Activated CD8-positive, alpha-beta T cell treated with anti-CD3 and anti-CD28 coated beads, Interleukin-2, amount 10 ng/mL, durations not matched to agents 7 days and 5 days (primary cell): ENCODE measurements at regions not wholly inside any gene's neighbourhood (a gene's known extent, or its start where the extent isn't known, plus 50 kb on each side); places are given as distances from the start of the nearest gene placed in this dataset.
"Not testable (repeated sequence)": the region's sequence is repeated elsewhere in the genome, so short reads cannot be mapped to it uniquely, and the experiment has no call there.

Source experiments
- ATAC-seq: fragments of 150-1000 bp; cut with Tn5 transposase; one replicate; pipeline ENCODE4 v1.10.0; 2021; ENCODE audit warnings: moderate library complexity
- CTCF ChIA-PET: fragments of 350-600 bp; sonication (Branson Sonifier 250); formaldehyde crosslinking; loops from one replicate; lab custom pipeline; 2021; ENCODE audit warnings: antibody characterized with exemption; lab: Charles Lee
- POLR2A ChIA-PET: fragments of 350-600 bp; sonication (Branson Sonifier 250); formaldehyde crosslinking; loops from one replicate; lab custom pipeline; 2021; ENCODE audit warnings: antibody characterized with exemption; lab: Charles Lee
- DNase-seq: peaks from one replicate; pipeline ENCODE4 v3.0.0-alpha.2; 2020
- H3K27ac Mint-ChIP-seq: one replicate; pipeline ENCODE4 v1.8.0; 2021; ENCODE audit warnings: mild to moderate bottlenecking, mixed read lengths
- H3K27me3 Mint-ChIP-seq: one replicate; pipeline ENCODE4 v1.8.0; 2021; ENCODE audit warnings: low read depth, mixed read lengths
- H3K36me3 Mint-ChIP-seq: one replicate; pipeline ENCODE4 v1.8.0; 2021; ENCODE audit warnings: low read depth, mixed read lengths
- H3K4me1 Mint-ChIP-seq: one replicate; pipeline ENCODE4 v1.8.0; 2021; ENCODE audit warnings: low read depth, mixed read lengths
- H3K4me3 Mint-ChIP-seq: one replicate; pipeline ENCODE4 v1.8.0; 2021; ENCODE audit warnings: mild to moderate bottlenecking, mixed read lengths
- H3K9me3 Mint-ChIP-seq: one replicate; pipeline ENCODE4 v1.8.0; 2022; ENCODE audit warnings: mixed read lengths; ENCODE audit not compliant: insufficient read depth

DNA sequence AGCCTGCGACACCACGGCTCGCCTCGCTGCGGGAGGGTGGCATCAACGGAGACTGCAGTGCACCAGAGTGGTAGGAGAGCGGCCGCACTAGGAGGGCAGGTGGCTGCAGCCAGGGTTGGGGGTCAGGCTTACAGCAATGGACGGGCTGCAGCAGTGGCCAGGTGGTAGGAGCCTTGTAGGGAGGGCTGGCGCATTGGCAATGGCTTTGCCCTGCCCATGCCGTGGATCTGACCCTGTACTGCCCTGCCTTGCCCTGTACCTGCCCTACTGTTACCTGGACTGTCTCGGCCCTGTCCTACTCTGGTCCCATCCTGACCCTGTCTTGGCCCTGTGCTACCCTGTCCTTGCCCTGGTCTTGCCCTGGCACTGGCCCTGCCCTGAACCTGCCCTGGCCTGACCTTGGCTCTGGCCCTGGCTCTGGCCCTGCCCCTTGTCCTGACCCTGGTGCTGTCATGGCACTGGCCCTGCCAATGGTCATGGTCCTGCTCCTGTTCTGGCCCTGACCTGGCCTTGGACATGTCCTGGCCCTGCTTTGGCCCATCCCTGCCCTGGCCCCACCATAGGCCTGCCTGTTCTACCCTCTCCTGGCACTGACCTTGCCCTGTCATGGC is 240.0 kb downstream of the GOLGA6L6 start:
- DNase-seq, H3K4me3 Mint-ChIP-seq, POLR2A ChIA-PET, H3K27ac Mint-ChIP-seq, H3K27me3 Mint-ChIP-seq, H3K4me1 Mint-ChIP-seq, H3K9me3 Mint-ChIP-seq, CTCF ChIA-PET, ATAC-seq, H3K36me3 Mint-ChIP-seq: not testable (repeated sequence)

DNA sequence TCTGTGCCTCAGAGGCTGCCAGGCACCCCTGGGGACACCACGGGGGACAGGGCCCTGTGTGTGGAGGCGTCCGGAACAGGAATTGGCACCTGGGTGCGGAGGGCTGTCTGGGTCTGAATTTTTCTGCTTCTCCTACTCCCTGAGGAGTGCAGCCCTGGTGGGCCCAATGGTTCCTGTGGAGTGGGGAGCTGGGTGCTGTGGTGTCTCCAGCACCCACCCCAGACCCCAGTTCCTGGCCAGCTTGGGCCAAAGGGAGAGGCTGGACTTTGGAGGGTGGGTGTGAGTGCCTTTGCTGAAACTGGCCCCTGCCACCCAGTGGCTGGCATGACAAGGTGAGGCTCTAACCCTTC is 240.6 kb downstream of the GOLGA6L6 start:
- H3K4me3 Mint-ChIP-seq, H3K4me1 Mint-ChIP-seq, H3K27ac Mint-ChIP-seq, CTCF ChIA-PET, H3K27me3 Mint-ChIP-seq, ATAC-seq, POLR2A ChIA-PET, H3K36me3 Mint-ChIP-seq, DNase-seq, H3K9me3 Mint-ChIP-seq: not testable (repeated sequence)

- H3K4me1 Mint-ChIP-seq, H3K4me3 Mint-ChIP-seq, POLR2A ChIA-PET, CTCF ChIA-PET, H3K9me3 Mint-ChIP-seq, DNase-seq, H3K27ac Mint-ChIP-seq, H3K36me3 Mint-ChIP-seq, H3K27me3 Mint-ChIP-seq, ATAC-seq: not testable (repeated sequence)
Measured at GRCh38 chr15:20300351-20301040, 241.1 kb downstream of the GOLGA6L6 start.

DNA sequence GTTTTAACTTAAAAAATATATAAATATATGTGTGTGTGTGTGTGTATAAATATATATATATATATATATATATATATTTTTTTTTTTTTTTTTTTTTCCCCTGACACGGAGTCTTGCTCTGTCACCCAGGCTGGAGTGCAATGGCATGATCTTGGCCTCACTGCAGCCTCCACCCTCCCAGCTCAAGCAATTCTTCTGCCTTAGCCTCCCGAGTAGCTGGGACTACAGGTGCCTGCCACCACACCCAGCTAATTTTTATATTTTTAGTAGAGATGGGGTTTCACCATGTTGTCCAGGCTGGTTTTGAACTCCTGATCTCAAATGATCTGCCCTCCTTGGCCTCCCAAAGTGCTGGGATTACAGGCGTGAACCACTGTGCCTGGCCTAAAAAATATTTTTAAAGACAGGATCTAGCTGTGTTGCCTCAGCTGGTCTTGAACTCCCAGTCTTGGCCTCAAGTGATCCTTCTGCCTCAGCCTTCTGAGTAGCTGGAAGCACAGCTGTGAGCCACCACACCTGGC is 243.9 kb downstream of the GOLGA6L6 start:
- H3K27ac Mint-ChIP-seq, CTCF ChIA-PET, DNase-seq, H3K4me1 Mint-ChIP-seq, ATAC-seq, H3K36me3 Mint-ChIP-seq, H3K9me3 Mint-ChIP-seq, H3K4me3 Mint-ChIP-seq, POLR2A ChIA-PET, H3K27me3 Mint-ChIP-seq: not testable (repeated sequence)

DNA sequence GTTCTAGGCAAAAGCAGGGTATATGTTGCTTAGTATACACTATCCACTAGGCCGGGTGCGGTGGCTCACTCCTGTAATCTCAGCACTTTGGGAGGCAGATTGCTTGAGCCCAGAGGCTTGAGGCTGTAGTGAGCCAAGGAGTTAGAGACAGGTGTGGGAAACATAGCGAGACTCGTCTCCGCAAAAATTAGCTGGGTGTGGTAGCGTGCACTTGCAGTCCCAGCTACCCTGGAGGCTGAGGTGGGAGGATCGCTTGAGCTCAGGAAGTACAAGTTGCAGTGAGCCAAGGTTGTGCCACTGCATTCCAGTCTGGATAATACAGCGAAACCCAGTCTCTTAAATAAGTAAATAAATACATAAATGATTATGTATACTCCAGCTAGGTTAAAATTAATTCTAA is 245.3 kb downstream of the GOLGA6L6 start:
- CTCF ChIA-PET, POLR2A ChIA-PET, DNase-seq, H3K27me3 Mint-ChIP-seq, H3K36me3 Mint-ChIP-seq, ATAC-seq, H3K9me3 Mint-ChIP-seq, H3K4me1 Mint-ChIP-seq, H3K27ac Mint-ChIP-seq, H3K4me3 Mint-ChIP-seq: not testable (repeated sequence)

DNA sequence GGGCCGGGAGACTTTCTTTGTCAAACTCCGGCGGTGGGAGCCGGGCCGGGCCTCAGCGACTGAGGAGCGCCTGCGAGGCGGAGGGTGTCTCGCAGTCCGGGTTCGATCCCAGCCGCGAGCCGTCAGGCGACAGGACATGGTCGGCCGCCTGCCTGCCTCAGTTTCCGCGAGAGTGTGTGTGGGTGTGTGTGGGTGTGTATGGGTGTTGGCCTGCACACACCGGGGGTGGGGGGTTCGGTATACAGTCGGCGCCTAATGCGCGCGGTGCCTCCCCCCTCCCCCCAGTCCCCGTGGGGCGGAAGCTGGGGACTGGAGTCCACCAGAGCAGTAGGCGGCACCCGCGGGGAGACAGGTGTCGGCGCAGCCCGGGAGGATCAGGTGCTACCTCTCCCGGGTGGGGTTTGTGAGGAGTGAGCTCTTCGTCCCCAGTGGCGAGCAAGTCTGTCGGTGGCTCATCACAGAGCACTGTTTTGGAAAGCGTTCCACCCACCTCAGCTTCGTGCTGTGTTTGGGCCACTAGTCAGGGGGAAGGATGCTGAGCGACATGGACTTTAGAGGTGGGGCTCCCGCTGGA is 246.3 kb downstream of the GOLGA6L6 start:
- Mint-ChIP-seq H3K36me3 (no peaks in the 10 kb centered on the region), H3K9me3 (no peaks in the 10 kb centered on the region), H3K27me3 (no peaks in the 10 kb centered on the region), H3K27ac (no peak overlapping the region), H3K4me1 (no peaks in the 10 kb centered on the region), H3K4me3 (no peak overlapping the region)
- ChIA-PET CTCF (no interaction called here), POLR2A (no interaction called here)
- DNase-seq (no peak), ATAC-seq (no peak)

GRCh38 chr15:20294651-20295237 is 246.9 kb downstream of the GOLGA6L6 start:
- no peak for ATAC-seq
- H3K4me1 Mint-ChIP-seq: no peaks in the 10 kb centered on the region
- no peaks in the 10 kb centered on the region for H3K27me3 Mint-ChIP-seq
- no peaks in the 10 kb centered on the region for H3K9me3 Mint-ChIP-seq
- H3K4me3 Mint-ChIP-seq: no peak overlapping the region
- no peak overlapping the region for H3K27ac Mint-ChIP-seq
- no peaks in the 10 kb centered on the region for H3K36me3 Mint-ChIP-seq
- no peak for DNase-seq
- POLR2A ChIA-PET: no interaction called here
- CTCF ChIA-PET: no interaction called here

- not testable (repeated sequence) for ATAC-seq, DNase-seq
Measured at GRCh38 chr15:20292422-20293005, 249.1 kb downstream of the GOLGA6L6 start.

DNA sequence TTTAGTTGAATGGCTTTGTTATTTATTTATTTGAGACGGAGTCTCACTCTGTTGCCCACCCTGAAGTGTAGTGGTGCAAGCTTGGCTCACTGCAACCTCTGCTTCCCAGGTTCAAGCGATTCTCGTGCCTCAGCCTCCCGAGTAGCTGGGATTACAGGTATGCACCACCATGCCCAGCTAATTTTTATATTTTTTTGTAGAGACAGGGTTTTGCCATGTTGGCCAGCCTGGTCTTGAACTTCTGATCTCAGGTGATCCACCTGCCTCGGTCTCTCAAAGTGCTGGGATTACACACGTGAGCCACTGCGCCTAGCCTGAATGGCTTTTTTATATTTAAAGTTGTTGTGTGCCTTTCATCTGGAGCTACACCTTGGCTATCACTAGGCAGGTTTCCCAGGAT is 250.0 kb downstream of the GOLGA6L6 start:
- H3K9me3 Mint-ChIP-seq, H3K27me3 Mint-ChIP-seq, POLR2A ChIA-PET, CTCF ChIA-PET, H3K36me3 Mint-ChIP-seq, H3K4me3 Mint-ChIP-seq, H3K4me1 Mint-ChIP-seq, DNase-seq, H3K27ac Mint-ChIP-seq, ATAC-seq: not testable (repeated sequence)

More at GRCh38 chr15:20292422-20293005, 249.1 kb downstream of the GOLGA6L6 start:
- H3K27ac Mint-ChIP-seq, H3K27me3 Mint-ChIP-seq, H3K36me3 Mint-ChIP-seq, CTCF ChIA-PET, H3K9me3 Mint-ChIP-seq, H3K4me1 Mint-ChIP-seq, H3K4me3 Mint-ChIP-seq, POLR2A ChIA-PET: not testable (repeated sequence)

DNA sequence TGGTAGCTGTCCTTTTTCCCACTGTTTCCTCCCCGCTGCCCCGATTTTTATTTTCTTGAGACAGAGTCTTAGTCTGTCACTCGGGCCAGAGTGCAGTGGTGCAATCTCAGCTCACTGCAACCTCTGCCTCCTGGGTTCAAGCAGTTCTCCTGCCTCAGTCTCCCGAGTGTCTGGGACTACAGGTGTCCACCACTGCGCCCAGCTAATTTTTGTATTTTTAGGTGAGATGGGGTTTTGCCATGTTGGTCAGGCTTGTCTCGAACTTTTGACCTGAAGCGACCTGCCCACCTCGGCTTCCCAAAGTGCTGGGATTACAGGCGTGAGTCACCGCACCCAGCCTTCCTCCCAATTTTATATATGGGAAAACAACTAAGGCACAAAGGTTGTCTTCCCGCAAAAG is 251.0 kb downstream of the GOLGA6L6 start:
- H3K27ac Mint-ChIP-seq, POLR2A ChIA-PET, H3K4me1 Mint-ChIP-seq, ATAC-seq, H3K4me3 Mint-ChIP-seq, H3K36me3 Mint-ChIP-seq, H3K9me3 Mint-ChIP-seq, H3K27me3 Mint-ChIP-seq, DNase-seq, CTCF ChIA-PET: not testable (repeated sequence)

DNA sequence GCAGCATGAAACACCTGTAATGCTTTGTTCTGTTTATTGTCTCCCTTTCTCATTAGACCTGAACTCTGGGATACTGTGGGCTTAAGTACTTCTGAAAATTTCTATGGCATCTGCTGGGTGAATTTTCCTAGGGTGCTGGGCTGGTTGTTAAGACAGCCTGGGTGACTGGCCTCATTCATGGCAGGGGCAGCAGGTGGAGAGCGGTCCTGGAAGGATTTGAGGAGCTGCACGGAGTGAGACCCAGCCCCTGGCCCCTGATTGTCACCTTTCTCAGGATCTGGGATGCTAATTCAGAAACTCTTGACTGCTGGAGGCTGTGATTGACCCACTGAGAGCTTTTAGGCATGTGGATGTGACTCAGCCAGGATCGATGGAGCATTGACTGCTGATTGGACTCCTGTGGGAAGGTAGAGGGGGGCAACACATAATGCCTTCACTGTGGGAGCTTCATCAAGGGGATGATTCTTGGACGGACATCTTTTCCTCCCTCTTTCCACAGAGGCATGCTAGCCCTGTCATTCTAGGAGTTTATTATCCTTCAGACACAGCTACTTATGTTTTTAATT is 252.0 kb downstream of the GOLGA6L6 start:
- ATAC-seq, H3K4me1 Mint-ChIP-seq, H3K27ac Mint-ChIP-seq, H3K9me3 Mint-ChIP-seq, DNase-seq, H3K27me3 Mint-ChIP-seq, H3K36me3 Mint-ChIP-seq, H3K4me3 Mint-ChIP-seq, POLR2A ChIA-PET, CTCF ChIA-PET: not testable (repeated sequence)
